DMS79 (cell line): ENCODE measurements at regions not wholly inside any gene's neighbourhood (a gene's known extent, or its start where the extent isn't known, plus 50 kb on each side); places are given as distances from the start of the nearest gene placed in this dataset.
A peak's percentile ranks its signal among the peaks of the same experiment; 100 is the strongest.

ENCODE experiments used
- DNase-seq: peaks from one replicate; lab custom pipeline; 2025; lab: John Stamatoyannopoulos, UW

DNA sequence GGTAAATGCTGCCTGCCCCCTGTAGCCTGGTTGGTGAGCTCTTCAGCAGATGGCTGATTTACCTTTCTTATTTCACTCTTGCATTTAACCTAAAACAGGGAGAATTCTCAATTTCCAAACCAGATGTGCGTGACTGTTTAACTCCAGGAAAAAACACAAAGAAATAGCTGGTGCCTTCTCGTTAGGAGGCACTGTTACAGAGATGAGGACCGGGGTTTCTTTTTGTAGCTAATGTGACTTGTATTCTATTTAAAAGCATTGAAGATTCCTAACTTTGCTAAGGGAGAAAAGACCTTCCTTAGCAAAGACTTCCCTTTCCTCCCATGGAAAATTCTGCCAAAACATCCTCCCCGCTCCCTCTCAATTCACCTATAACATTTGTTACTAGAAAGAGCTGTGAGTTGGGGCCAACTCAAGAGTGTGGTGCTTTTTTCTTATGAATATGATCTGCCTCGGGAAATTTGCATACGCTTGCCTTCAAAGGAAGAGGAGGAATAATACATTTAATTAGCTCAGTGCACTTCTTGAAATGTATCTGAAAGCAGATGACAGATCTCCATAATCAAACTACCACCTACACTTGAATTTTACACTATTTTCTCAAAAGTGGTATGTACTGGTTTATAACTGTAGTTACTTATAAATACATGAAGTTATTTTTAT is 102.0 kb upstream of the ARID2 start:
- no peak for DNase-seq

DNA sequence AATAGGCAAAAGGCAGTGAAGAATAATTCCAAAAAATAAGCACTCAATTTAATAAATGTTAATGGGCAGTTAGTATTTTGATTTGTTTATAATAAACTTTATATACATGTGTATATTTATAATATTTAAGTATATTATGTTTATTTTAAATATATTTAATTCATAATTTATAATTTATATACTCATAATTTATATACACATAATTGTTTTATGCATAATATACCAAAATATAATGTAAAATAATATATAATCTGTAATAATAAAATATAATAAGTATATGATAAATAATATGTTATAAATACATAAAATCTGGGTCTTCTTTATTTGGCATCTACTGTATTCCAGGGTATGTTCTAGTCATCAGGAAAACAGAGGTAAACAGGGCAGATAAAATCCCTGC is 100.2 kb upstream of the ARID2 start:
- DNase-seq: no peak

DNA sequence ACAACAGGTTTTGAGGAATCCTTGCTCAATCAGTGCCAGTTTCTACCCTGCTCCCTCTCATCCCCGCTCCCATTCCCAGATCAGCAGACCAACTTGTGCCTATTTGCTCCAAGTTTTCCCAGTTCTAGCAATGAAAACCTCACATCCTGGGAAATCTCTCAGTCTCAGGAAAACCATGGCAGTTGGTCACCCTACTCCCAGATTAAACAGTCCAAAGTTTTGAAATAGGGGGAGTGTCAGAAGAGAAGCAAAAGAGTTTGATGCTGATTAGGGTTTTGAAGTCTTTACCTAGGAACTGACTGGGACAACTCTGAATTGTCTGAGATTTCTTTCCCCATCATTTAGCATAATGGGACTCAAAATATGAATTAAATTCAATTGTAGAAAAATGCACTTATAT is 95.8 kb upstream of the ARID2 start:
- DNase-seq: no peak

DNA sequence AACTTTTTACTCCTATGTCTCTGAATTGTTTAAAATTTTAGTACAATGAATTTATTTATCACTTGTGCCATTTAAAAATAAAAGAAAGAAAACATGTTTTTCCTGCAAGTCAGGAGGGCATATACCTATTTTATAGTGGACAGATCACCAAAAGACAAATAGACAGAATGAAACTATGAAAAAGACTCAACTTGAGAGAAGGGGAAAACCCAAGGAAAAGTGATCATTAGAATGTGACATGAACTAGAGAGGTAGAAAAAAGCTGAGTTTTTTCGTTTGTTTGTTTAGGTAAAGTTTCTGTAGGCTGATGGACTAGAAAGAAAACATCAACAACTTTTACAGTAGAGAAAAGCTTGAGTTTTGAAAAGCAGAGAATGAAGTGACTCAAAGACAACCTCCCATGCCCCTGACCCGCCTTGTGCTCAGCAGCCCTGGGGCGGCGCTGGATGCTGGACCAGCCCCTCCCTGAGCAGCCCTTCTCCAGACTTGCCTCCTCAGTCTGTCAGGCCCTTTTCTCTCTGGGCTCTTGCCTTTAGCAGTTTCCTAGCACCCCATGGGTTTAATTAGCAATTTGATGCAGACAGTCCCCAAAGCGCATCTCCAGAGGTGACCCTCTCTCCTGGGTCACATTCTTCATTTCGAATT is 95.1 kb upstream of the ARID2 start:
- DNase-seq: no peak

DNA sequence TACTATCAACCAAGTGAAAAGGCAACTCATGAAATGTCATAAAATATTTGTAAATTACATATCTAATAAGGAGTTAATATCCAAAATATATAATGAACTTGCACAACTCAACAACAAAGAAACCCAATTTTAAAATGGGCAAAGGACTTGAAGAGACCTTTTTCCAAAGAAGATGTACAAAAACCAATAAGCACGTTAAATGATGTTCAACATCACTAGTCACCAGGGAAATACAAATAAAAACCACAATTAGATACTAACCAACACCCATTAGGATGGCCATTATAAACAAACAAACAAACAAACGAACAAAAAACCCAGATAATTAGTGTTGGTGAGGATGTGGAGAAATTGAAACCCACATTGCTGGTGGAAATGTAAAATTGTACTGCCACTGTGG is 92.3 kb upstream of the ARID2 start:
- no peak for DNase-seq

- no peak for DNase-seq
These were observed 91.8 kb upstream of the ARID2 start for GRCh38 chr12:45637706-45638105.

GRCh38 chr12:45638386-45638785 is 91.1 kb upstream of the ARID2 start:
- no peak for DNase-seq

- DNase-seq: no peak
These were observed 85.0 kb upstream of the ARID2 start for GRCh38 chr12:45644541-45644940.

- DNase-seq: no peak
These were observed 82.5 kb upstream of the ARID2 start for GRCh38 chr12:45646851-45647581.

DNA sequence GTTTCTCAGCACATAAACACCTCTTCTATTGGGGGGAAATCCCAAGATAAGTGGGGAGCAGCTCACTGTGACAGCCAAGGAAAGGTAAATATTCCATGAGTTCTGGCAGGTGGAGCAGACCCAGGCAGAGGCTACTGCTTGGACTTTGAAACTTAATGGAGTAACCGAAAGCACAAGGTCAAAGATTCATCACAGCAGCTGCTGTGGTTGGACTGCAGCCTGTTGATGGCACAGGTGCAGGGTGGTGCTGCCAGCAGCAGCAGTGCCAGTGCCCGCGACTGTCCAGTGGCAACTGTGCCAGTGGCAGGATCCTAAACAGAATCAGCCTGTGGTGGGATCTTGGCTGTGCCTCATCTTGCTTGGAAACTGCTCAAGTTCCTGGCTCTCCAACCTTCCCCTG is 81.4 kb upstream of the ARID2 start:
- peak; percentile 5 for DNase-seq

- no peak for DNase-seq
These were observed 78.5 kb upstream of the ARID2 start for GRCh38 chr12:45651029-45651428.

- no peak for DNase-seq
These were observed 75.4 kb upstream of the ARID2 start for GRCh38 chr12:45654002-45654665.

GRCh38 chr12:45655186-45655585 is 74.3 kb upstream of the ARID2 start:
- DNase-seq: no peak

DNA sequence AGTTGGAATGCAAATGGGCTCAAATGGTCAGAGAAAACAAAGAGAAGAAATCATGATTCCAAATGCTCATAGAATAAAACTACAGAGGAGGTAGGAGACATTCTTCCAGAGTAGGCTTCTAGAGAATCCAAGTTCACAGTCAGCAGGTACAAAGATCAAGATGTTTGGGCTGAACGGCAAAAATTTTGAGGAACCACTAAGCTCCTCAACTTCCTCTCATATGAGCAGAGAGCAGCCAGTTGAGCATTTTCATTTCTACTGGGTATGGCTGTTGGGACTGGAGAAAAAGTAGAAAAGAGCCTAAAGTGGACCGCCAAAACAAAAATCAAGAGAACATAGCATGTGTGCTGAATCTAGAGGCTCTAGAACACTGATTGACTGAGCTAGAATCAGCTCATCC is 73.8 kb upstream of the ARID2 start:
- DNase-seq: no peak

DNA sequence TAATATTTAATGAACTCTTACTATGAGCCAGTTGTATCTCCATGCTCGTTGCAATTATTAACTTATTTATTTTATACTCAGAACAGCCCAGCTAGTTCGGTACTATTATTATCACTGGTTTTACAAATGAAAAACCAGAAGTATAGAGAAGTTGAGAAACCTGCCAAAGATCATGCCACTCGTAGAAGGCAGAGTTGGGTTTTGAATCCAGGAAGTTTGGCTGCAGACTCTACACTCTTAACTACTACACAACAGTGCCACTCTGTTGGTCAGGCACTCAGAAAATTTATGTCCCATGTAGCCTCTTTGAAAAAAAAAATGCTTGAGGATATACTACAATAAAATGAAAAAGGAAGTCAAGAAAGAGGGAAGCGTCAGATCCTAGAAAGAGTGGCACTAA is 71.5 kb upstream of the ARID2 start:
- DNase-seq: peak; percentile 69

- no peak for DNase-seq
These were observed 69.2 kb upstream of the ARID2 start for GRCh38 chr12:45660330-45660729.

DNA sequence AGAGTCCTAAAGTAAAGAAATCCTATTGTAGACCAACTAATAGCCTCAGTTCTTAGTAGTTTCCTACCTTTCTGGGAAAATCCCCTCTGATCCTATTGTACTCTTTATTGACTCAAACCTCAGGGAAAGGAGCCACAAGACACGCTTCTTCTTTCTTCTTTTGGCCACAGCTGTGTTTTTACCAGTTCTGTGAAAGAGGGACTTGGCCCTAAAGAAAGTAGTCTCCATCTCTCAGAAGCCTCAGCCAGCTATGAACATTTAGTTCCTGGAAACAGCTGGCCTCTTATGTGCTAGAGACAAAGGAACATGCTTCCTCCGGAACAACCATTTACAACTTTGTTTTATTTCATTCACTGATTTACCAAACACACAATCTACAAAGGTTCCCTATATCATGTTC is 66.1 kb upstream of the ARID2 start:
- no peak for DNase-seq

DNA sequence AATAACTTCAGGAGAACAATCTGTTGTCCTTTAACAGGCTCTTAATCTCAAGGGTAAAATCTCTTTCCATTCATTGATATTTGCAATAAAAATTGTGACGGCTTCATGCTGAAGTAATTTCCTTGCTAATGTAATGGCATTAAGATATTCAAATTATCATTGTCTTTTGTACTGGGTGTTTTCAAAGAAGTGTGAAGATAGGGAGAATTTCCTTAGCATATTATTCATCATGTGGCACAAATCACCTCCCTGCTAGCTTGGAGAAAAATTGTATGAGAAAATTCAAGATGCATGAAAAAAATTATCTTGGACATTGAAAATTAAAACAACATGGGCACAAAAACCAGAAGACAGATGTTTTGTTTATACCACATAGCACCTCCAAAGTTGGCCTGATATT is 63.6 kb upstream of the ARID2 start:
- no peak for DNase-seq

DNA sequence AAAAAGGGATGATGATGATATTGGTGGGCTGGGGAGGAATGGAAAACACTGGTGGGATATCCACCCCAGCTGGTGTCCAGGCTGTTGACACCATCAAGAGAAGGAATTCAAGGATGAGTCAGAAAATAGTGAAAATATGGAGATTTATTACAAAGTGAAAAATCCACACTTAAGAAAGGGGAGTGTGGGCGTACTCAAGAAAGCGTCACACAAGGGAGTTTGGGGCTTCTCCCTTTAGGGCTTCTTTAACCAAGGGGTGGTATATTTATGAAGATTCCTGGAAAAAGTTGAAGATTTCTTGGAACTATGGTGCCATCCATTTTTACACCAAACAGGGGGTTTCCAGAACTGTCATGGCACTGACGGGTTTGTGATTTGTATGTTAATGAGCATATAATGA is 63.1 kb upstream of the ARID2 start:
- DNase-seq: no peak

- no peak for DNase-seq
These were observed 62.7 kb upstream of the ARID2 start for GRCh38 chr12:45666816-45667215.

GRCh38 chr12:45667761-45668160 is 61.7 kb upstream of the ARID2 start:
- DNase-seq: no peak

DNA sequence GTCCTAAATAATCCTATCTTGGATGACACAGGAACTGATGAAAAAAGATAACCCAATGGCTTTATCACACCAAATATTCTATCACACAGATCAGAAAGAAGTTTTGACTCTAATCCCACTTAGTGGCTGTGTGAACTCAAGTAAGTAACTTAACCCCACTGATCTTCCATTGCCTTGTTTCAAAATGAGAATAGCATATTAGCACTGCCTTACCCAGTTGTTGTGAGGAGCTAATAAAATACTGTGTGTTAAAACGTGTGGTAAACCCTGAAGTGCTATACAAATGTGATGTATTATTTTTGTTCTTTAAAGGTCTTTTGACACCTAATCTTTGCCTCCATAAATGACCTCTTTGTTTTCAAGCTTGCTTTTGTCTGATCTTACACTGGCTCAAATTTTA is 60.9 kb upstream of the ARID2 start:
- DNase-seq: no peak

- DNase-seq: no peak
These were observed 60.4 kb upstream of the ARID2 start for GRCh38 chr12:45669093-45669492.
